NCI-H460 (cell line): ENCODE measurements at regions not wholly inside any gene's neighbourhood (a gene's known extent, or its start where the extent isn't known, plus 50 kb on each side); places are given as distances from the start of the nearest gene placed in this dataset.

ENCODE experiments used
- DNase-seq: peaks from one replicate; pipeline ENCODE4 v3.0.0-alpha.2; 2016; ENCODE audit warnings: low read depth; ENCODE audit errors: extremely low read depth

DNA sequence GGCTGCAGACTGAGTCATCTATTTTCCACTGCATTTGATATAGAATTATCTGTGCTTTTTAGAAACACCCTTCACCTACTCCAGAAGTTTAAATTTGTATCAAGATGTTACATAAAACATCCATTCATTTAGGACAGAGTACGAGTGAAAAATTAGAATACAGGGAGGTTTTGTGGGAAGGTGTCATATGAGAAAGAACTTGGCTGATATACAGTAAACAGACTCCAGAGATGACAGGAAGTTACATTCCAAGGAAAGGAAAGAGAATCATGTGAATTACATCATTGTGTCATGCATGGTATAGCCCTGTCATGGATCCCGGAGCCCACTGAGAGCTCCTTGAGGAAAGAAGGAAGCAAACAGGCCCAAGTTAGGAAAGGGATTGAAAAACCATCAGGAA, 341.5 kb upstream of the PKDCC start:
- no peak for DNase-seq

DNA sequence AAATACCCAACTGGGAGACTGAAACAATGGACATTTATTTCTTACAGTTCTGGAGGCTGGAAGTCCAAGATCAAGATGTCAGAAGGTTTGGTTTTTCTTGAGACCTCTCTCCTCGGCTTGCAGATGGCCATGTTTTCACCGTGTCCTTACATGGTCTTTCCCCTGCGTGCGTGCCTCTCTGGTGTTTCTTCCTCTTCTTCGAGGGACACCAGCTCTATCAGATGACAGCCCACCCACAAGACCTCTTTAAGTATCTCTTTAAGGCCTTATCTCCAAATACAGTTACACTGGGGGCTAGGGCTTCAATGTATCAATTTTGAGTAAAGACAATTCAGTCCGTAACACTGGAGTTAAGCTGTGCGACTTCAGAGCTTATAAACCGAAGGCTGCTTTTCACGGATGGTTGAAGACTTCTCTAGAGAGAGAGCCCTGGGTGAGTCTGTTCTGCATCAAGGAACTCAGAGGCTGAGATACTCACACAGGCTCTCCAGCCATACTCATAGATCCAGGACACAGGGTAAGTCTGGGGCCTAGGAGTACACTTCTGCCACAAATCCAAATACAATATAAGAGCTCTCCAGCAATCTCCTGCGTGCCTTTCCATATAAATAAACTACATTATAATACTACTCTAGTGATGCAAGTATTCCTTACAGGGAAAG, 339.9 kb upstream of the PKDCC start:
- no peak for DNase-seq

DNA sequence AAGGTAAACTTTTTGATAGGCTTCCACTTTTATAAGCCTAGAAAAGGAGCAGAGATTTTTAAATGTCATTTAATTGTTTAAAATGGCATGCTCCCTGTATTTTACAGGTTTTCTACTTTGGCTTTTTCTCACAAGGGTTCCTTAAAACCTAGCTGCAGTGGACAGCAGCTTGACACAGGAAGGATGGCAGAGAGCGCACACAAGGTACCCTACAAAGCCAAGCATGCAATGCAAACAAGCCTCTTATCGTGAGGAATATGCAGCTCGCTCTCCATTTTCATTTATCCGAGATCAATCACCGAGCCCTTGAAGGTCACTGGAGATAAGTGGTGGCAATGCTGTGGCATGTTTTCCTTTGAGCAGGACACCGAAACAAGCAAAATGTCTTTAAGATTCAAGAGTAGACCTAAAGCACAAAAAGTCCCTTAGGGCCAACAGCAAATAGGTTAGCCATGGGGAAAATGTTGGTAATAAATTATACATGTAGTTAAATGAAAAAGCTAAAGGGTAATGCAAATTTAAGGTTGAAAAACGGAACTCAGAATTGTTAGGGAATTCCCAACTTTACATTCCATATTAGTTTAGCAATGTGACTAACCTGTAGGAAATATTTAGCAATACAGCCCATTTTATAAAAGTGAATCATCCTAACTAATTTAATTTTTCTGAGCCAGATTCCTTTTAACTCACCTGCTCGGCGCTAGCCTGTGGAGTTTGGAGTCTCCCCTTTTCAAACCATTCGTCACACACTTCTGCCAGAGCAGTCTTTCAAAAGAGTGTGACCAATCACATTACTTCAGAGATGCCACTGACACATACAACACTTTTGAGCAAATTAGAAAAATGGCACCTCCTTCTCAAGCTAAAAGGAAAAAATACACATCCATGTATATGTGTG, 337.9 kb upstream of the PKDCC start:
- no peak for DNase-seq

DNA sequence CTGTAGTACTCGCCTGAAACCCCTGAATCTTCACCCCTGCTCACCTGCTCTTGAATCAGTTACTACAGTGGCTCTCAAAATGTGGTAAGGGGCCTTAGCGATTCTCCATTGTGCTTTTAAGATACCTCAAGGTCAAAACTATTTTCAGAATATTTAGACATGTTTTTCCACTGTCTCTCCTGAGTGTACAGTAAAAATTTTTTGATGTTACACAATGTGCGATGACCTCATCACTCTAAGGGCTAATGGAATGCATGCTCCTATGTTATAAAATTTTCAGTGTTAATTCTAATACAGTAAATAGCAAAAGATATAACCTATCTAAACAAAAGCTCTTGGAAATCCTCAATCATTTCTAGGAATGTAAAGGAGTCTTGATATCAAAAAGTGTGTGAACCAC, 336.9 kb upstream of the PKDCC start:
- DNase-seq = no peak

DNA sequence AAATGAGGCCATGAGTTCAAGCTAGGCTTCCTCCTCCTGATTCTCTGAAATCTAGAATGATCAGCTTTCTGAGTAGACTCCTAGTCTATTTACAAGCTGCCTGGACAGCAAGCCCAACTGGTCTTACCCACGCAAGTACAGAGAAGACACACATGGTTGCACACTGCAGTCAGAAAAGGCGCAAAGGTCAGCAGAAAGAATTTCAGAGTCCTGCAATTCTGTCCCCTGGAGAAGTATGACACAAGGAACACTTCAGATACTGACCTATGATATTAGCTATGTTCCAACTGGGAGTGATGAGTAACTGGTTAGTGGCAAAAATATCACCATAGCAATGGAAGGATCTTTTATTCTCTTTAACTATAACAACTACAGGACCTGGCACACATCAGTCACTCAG, 336.1 kb upstream of the PKDCC start:
- DNase-seq = no peak

DNA sequence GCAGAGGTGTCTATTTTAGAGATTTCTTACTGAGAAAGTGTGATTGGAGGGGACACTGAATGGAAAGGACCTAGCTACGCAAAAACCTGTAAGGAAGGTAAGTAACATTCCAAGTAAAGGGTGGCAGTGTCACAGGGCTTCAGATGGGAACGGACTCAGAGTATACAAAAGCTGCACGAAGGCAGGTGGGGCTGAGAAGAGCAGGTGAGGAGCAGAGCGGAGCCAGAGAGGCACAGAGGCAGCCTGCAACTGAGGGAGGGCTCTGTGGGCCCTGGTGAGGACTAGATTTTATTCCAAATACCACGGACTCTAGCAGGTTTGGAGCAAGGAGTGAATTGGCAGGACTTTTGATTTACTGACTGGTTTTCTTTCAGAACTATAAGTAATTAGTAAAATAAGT, 331.3 kb upstream of the PKDCC start:
- no peak for DNase-seq

DNA sequence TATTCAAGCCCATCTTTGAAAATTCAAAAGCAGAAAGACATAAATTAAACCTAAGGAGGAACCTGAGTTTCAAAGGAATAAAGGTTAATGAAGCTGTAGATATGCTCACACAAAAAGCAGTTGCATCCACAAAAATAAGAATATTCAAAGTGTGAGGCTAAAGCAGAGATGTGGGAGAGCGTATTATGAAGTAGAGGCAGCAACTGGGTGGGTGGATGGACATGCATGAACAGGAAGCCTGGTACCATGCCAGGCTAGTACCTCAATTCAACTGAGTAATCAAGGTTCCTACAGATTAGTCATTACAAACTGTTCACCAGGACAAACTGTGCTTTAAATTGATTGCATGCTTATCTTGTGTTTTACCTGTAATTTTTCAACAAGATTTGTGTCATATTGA, 330.0 kb upstream of the PKDCC start:
- no peak for DNase-seq

DNA sequence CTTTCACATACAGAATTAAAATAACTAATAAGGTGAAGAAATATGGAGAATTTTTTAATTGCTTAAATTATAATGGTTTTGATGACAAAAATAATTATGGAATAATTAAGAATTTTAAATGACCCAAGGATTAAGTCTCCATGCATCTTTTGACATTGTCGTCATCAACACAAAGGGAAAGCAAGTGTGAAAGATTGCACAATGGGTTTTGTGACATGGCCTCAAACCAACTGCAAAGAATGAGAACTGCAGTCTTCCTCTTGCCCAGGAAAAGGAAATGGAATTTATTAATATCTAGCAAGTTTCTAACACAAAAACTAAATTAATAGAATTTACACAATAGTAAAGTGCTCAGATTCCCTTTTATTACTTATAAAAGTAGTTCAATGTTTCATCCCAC, 329.1 kb upstream of the PKDCC start:
- no peak for DNase-seq

DNA sequence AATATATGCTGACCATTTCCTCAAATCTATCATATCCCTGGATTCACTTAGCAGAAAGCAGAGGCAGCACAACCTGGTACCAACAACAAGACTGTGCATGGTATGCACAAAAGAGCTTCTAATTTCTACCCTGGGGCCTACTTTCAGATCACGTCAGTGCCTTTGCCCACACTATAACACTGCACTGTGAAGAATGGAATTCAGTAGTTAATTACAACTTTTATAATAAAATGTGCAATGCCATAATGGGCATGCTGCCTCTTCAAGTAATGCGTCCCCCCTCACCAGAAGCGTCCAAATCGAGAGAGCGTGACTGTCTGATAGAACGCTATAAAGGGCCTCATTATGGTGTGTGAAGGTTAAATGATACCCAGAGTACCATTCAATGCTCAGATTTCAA, 328.1 kb upstream of the PKDCC start:
- no peak for DNase-seq

DNA sequence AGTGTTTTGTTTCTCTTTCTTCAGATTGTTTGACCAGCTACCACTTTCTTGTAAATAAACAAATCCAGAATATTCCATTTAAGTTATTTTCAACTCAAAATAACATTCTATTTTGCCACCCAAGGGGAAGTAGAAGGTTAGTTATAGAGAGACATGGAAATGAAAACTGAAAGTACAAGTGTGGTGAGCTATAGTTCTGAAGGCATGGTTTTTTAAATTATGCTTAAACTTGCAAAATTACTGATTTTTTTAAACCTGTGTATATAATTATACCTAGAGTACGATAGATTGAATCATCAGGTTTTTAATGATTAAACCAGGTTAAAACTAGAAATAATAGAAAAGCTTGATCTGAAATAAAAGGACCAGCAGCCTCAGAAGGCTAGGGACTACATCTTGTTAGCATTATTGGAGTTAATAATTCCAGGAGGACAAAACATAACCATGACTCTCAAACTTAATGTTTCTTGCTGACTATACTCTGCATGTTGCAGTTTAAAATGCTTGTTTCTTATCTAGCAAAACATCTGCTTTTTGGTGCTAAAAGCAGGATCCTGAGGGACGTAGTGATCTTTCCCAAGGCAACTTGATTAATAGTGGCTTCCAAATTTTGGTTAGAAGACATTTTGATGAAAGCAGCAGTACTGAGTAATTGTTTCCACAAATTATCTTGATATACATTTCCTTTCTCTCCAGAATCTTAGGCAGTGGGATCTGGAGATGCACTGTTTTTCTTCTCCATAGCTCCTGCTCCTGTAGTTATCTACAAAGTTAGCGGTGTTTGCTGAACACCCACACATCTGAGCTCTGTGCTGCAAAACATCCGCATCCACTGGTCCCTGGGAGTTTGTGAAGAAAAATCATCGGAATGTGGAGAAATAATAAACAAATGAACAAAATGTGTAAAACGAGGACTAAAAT, 327.2 kb upstream of the PKDCC start:
- DNase-seq = no peak

DNA sequence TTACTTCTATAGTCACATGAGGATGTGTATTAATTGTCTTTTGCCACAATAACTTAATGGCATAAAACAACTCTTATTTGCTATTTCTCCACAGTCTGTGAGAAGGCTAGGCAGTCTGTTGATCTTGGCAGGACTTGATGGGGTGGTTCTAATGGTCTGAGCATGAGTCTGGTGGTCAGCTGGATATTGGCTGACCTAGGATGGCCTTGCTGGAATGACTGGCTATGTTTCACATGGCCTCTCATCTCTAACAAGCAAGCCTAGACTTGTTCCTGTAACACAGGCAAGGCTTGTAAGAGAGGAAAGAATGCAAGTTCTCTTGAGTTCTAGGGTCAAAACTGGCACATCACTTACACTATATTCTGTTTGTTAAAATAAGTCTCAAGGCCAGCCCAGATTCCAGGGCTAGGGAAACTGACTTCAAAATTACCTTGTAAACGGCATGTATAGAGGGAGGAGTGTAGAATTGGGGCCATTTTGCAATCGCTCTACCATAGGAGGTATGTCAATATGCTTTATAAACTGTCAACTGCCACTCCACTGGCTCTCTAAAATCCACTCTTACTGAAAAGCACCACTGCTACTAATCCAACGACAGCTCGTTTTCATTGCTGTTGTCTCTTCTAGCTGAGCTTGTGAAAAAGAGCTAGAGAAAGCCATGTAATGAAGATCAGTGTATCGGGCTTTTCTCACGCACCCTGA, 325.0 kb upstream of the PKDCC start:
- no peak for DNase-seq

DNA sequence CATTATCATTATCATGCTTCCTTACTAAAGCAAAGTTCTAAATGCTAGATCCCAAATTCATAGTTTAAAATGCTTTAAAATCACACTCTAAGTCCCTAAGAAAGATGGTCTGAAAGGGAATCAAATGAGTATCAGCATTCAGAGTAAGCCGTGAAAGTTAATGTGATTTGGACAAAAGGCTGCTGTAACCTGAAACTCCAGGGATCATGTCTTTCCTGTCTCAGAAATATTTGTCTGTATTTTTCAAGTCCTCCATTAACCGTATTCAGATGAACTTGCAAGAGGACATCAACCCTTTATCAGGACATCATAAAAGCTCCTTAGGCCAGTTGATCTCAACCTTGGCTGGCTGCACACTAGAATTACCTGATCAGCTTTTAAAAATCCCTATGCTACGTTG, 324.3 kb upstream of the PKDCC start:
- DNase-seq = no peak

DNA sequence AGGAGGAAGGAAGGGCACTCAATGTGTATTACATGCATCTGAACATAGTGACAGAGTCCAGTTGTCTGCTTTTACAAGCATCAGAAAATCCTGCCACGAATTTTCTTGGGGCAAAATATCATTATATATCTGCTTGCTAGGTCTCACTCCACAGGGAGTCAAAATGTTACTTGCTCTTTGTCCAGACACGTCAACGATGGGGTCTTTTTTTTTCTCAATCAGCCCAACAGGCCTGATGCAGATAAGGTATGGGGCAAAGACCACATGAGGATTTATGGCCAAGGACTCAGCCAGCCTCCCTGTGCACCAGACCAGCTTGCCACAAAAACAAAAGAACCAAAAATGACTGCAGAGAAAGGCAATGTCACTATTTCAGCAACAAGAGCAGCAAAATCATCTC, 323.4 kb upstream of the PKDCC start:
- DNase-seq = no peak

DNA sequence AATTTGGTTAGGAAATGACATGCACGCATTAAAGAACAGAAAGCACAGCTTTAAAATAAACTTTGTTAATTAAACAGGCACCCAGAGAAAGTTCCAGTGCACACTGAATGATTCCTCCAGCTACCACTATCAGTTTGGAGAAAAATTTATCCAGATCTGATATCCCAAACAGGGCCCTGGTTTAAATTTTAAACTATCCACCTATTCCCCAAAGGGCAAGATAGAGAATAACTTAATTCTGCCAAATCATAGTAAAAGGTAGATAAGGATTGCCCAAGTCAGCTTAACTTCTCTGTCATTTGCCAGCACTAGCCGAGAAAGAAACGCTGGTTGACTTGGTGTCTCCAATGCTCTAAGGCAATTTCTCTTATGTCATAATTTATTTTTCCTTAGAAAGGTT, 321.9 kb upstream of the PKDCC start:
- DNase-seq = no peak

DNA sequence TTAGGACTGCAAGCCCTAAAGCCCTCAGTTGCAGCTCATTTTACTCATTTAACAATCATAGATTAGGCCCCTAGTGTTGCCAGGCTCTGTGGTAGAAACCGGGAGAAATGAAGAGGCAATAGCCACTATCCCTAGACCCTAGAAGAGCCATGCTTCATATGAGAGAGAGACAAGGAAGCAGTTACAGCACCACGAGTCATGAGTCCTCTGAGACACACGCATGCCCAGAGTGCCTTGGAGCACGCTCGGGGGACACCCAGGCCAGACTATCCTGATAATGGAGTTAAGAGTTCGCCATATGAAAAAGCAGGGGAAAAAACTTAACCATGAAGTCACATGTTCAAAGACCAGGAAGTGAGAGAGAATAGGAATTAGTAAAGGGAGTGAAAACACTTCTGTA, 321.5 kb upstream of the PKDCC start:
- no peak for DNase-seq

DNA sequence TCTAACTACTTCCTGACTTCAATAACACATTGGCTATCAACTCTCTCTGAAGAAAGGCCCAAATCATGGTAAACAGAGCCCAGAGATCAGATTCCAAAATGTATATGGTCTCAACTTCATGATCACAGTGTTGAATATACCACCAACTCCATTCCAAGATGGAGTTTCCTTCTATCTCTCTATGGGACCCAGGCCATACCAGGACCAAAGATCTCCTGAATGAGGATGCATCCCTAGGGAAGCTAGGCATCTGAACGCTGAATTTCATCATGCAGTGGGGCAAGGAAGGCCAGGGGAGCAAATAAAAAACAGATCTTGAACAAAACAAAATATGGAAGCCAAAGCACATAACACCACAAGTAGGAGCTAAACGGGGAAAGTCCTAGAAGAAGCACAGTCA, 320.7 kb upstream of the PKDCC start:
- no peak for DNase-seq

DNA sequence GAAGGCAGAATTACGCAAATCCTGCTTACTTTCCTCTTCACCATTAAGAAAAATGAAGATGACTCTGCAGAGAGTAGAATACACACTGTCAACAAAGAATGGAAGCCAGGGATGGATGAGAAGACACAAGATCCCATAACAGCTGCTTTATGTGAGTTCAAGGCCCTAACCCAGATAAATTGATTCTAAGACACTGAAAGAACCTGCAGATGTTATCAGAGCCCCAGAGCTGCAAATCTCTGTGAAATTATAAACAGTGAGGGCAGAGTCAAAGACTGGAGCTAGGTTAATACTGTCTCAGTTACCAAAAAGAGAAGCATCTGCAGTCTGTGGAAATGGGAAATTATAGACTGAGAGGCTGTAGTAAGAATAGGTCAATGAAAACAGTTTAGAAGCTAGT, 320.1 kb upstream of the PKDCC start:
- DNase-seq = no peak

DNA sequence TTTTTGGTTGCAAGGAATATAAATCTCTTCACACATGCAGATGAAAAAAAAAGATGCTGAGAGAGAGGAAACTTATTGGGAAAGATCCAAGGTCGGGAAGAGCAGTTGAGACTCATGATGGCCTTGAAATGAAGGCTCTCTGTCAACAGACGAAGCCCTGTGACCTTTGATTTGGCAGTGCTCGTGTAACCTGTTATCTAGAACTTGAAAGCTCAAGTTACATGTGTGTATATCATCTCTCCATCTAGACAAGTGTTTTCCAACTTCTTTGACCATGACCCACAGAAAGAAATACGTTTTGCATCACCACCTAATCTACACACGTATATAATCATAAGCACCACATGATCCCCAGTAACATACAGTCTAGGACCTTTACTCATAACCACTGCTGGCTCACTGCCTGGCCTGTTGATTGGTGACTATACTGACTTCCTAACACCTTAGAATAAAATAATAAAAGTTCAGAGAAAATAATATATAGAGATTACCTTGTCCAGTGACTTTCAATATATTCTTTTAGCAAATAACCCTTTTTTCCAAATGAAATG, 319.0 kb upstream of the PKDCC start:
- DNase-seq = no peak

DNA sequence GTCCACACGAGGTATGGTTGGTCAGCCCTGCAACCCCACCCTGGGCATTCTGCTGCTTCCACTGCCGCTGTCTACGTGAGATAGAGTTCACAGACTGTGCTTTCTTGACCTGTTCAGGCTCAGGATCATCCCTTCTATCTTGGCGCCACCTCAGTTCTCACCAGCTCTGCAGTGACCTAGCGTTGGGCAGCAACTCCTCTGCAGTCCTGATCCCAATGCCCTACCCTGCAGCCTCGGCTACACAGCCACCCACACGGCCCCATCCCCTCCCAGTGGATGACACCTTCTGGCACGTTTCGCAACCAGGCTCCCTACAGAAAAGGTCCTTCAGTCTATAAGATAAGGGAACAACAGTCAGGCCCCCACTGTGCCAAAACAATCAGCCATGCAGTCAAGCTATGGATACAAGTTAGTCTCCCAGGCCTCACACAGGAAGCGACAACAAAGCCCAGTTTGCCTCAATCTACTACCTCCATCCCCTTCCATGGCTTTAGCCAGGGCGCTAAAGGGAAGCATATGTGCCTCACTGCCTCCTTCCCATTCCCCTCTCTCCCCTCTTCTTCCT, 317.9 kb upstream of the PKDCC start:
- no peak for DNase-seq

DNA sequence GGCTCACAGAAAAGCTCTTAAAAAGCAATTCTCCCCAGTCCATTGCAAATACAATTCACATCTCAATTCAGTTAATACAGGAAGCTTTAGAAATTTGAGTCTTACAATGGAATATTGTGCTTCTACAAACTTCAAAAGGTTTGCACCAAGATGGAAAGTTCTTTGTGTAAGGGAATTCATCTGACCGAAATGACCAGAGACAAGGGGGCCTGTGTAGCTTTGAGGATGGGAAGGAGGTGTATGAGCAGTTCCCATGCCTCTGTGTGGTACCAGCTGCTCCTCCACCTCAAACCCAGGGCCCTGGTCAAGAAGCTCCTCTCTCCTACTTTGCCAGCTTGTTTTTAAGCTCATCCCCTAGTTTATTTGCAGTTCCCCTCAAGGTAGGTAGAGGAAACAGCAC, 312.8 kb upstream of the PKDCC start:
- no peak for DNase-seq
